ENCODE measurements at regions not wholly inside any gene's neighbourhood (a gene's known extent, or its start where the extent isn't known, plus 50 kb on each side); places are given as distances from the start of the nearest gene placed in this dataset.

GRCh38 chrX:42697544-42697943, 80.4 kb downstream of the PPP1R2C start:
- TF ChIP-seq, protein P1, sequence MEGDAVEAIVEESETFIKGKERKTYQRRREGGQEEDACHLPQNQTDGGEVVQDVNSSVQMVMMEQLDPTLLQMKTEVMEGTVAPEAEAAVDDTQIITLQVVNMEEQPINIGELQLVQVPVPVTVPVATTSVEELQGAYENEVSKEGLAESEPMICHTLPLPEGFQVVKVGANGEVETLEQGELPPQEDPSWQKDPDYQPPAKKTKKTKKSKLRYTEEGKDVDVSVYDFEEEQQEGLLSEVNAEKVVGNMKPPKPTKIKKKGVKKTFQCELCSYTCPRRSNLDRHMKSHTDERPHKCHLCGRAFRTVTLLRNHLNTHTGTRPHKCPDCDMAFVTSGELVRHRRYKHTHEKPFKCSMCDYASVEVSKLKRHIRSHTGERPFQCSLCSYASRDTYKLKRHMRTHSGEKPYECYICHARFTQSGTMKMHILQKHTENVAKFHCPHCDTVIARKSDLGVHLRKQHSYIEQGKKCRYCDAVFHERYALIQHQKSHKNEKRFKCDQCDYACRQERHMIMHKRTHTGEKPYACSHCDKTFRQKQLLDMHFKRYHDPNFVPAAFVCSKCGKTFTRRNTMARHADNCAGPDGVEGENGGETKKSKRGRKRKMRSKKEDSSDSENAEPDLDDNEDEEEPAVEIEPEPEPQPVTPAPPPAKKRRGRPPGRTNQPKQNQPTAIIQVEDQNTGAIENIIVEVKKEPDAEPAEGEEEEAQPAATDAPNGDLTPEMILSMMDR (IDR thresholded peaks at IDR 0.05; ENCODE audit: insufficient read depth, low read length, poor library complexity, severe bottlenecking), result no peak
- no peak for TF ChIP-seq EZH2phosphoT487 (conservative IDR thresholded peaks at IDR 0.05; ENCODE audit: low read length)

All from SU-DHL-6 (cell line).